Transverse colon (tissue), 3 donors: ENCODE measurements at regions not wholly inside any gene's neighbourhood (a gene's known extent, or its start where the extent isn't known, plus 50 kb on each side); places are given as distances from the start of the nearest gene placed in this dataset.

Experiments used
- EP300 ChIP-seq: sonication (generic); formaldehyde crosslinking; IDR thresholded peaks from one replicate; pipeline ENCODE4 v1.6.1; 2017; ENCODE audit warnings: antibody characterized with exemption, low read depth
- POLR2A ChIP-seq: fragments of 450-650 bp; IDR thresholded peaks from one replicate; pipeline ENCODE4 v1.6.1; 2016; ENCODE audit warnings: antibody characterized with exemption, mild to moderate bottlenecking, moderate library complexity
- TF ChIP-seq, protein P1 (sequence below), 5 experiments: fragments of 200-600 bp in 3 of 5; fragments of 450-650 bp in 2 of 5; sonication (generic) in 3 of 5; IDR thresholded peaks; 1 replicate in 2 of 5; 2 replicates in 3 of 5; pipeline ENCODE4 v1.5.1; 2016 to 2017; ENCODE audit warnings: antibody characterized with exemption in 5 of 5, inconsistent platforms in 3 of 5, mild to moderate bottlenecking in 2 of 5, moderate library complexity in 1 of 5

GRCh38 chr18:29962579-29962978, 1080.0 kb downstream of the DSC3 start:
- TF ChIP-seq, protein P1, sequence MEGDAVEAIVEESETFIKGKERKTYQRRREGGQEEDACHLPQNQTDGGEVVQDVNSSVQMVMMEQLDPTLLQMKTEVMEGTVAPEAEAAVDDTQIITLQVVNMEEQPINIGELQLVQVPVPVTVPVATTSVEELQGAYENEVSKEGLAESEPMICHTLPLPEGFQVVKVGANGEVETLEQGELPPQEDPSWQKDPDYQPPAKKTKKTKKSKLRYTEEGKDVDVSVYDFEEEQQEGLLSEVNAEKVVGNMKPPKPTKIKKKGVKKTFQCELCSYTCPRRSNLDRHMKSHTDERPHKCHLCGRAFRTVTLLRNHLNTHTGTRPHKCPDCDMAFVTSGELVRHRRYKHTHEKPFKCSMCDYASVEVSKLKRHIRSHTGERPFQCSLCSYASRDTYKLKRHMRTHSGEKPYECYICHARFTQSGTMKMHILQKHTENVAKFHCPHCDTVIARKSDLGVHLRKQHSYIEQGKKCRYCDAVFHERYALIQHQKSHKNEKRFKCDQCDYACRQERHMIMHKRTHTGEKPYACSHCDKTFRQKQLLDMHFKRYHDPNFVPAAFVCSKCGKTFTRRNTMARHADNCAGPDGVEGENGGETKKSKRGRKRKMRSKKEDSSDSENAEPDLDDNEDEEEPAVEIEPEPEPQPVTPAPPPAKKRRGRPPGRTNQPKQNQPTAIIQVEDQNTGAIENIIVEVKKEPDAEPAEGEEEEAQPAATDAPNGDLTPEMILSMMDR (IDR thresholded peaks at IDR 0.05) = no peak
- TF ChIP-seq POLR2A (no peak), EP300 (no peak)
